GM12878 (cell line): ENCODE measurements at regions not wholly inside any gene's neighbourhood (a gene's known extent, or its start where the extent isn't known, plus 50 kb on each side); places are given as distances from the start of the nearest gene placed in this dataset.

ENCODE experiments used
- E2F4 ChIP-seq: IDR thresholded peaks from 2 replicates; pipeline ENCODE4 v1.6.1; 2012; ENCODE audit warnings: low read depth, low read length, improper control_type of control experiment
- JUNB ChIP-seq: IDR thresholded peaks from 2 replicates; pipeline ENCODE4 v1.6.1; 2016; ENCODE audit warnings: antibody characterized with exemption, mild to moderate bottlenecking
- MTA2 ChIP-seq: fragments of 450-650 bp; IDR thresholded peaks from 2 replicates; pipeline ENCODE4 v1.6.1; 2016; ENCODE audit warnings: low read depth, mild to moderate bottlenecking, moderate library complexity
- MYC ChIP-seq: IDR thresholded peaks from 2 replicates; pipeline ENCODE4 v1.6.1; 2011; ENCODE audit warnings: mild to moderate bottlenecking, low read length, moderate library complexity, inconsistent platforms; ENCODE audit not compliant: insufficient read depth, insufficient replicate concordance, insufficient read length, severe bottlenecking
- SMC3 ChIP-seq: IDR thresholded peaks from 2 replicates; pipeline ENCODE4 v1.6.1; 2011; ENCODE audit warnings: low read length, improper control_type of control experiment, borderline replicate concordance
- ZNF592 ChIP-seq: fragments of 450-650 bp; IDR thresholded peaks from 2 replicates; pipeline ENCODE4 v1.6.1; 2017; ENCODE audit warnings: mild to moderate bottlenecking, moderate library complexity

GRCh38 chr13:78398743-78399410 is 204.5 kb downstream of the POU4F1 start (continued):
- 0 out of 2 replicates have a peak, but pooled peaks have one; percentile 4 for TF ChIP-seq SMC3
- TF ChIP-seq E2F4, result no peak
- TF ChIP-seq ZNF592, result no peak
- TF ChIP-seq MTA2, result peak; percentile 19; the same call in 1 of the 2 replicates
- no peak for TF ChIP-seq MYC
- TF ChIP-seq JUNB, result peak; percentile 14; the same call in 1 of the 2 replicates
